HEK293T (cell line): ENCODE measurements at regions not wholly inside any gene's neighbourhood (a gene's known extent, or its start where the extent isn't known, plus 50 kb on each side); places are given as distances from the start of the nearest gene placed in this dataset.

Experiments
- CTCF ChIA-PET: fragments of 350-600 bp; formaldehyde crosslinking; extraction: SDS; loops from one replicate; lab custom pipeline; 2021; ENCODE audit warnings: antibody characterized with exemption, inconsistent platforms; lab: Yijun Ruan, JAX
- POLR2A ChIA-PET: fragments of 350-600 bp; formaldehyde crosslinking; extraction: SDS; loops from one replicate; lab custom pipeline; 2020; ENCODE audit warnings: antibody characterized with exemption, inconsistent platforms; lab: Yijun Ruan, JAX
- DNase-seq: peaks from one replicate; pipeline ENCODE4 v3.0.0; 2012; ENCODE audit warnings: mixed read lengths; ENCODE audit errors: extremely low spot score
- ARNT ChIP-seq: fragments of 450-650 bp; IDR thresholded peaks from 2 replicates; pipeline ENCODE4 v1.6.1; 2017; ENCODE audit warnings: mild to moderate bottlenecking
- BHLHE40 ChIP-seq: fragments of 450-650 bp; IDR thresholded peaks from 2 replicates; pipeline ENCODE4 v1.6.1; 2016; ENCODE audit warnings: mild to moderate bottlenecking, moderate library complexity, borderline replicate concordance
- CTBP1 ChIP-seq: fragments of 450-650 bp; IDR thresholded peaks from 2 replicates; pipeline ENCODE4 v1.6.1; 2016; ENCODE audit warnings: borderline replicate concordance
- ELF4 ChIP-seq: fragments of 450-650 bp; IDR thresholded peaks from 2 replicates; pipeline ENCODE4 v1.6.1; 2017; ENCODE audit warnings: antibody characterized with exemption
- FOXA1 ChIP-seq: fragments of 450-650 bp; IDR thresholded peaks from 2 replicates; pipeline ENCODE4 v1.6.1; 2016; ENCODE audit warnings: mild to moderate bottlenecking
- FOXK2 ChIP-seq: fragments of 450-650 bp; IDR thresholded peaks from 2 replicates; pipeline ENCODE4 v1.6.1; 2016; ENCODE audit warnings: mild to moderate bottlenecking
- FOXM1 ChIP-seq: fragments of 450-650 bp; IDR thresholded peaks from 2 replicates; pipeline ENCODE4 v1.6.1; 2017; ENCODE audit warnings: mild to moderate bottlenecking, borderline replicate concordance
- HDGF ChIP-seq: fragments of 450-650 bp; IDR thresholded peaks from 2 replicates; pipeline ENCODE4 v1.6.1; 2017; ENCODE audit warnings: antibody characterized with exemption, borderline replicate concordance
- L3MBTL2 ChIP-seq: fragments of 450-650 bp; conservative IDR thresholded peaks from 2 replicates; pipeline ENCODE4 v1.6.1; 2016; ENCODE audit warnings: mild to moderate bottlenecking
- LEF1 ChIP-seq: fragments of 450-650 bp; IDR thresholded peaks from 2 replicates; pipeline ENCODE4 v1.6.1; 2017; ENCODE audit warnings: mild to moderate bottlenecking, borderline replicate concordance
- PKNOX1 ChIP-seq: fragments of 450-650 bp; IDR thresholded peaks from 2 replicates; pipeline ENCODE4 v1.6.1; 2016
- SUZ12 ChIP-seq: fragments of 450-650 bp; IDR thresholded peaks from 2 replicates; pipeline ENCODE4 v1.6.1; 2016; ENCODE audit warnings: mild to moderate bottlenecking
- TARDBP ChIP-seq: fragments of 450-650 bp; IDR thresholded peaks from 2 replicates; pipeline ENCODE4 v1.6.1; 2016
- ZNF384 ChIP-seq: fragments of 450-650 bp; IDR thresholded peaks from 2 replicates; pipeline ENCODE4 v1.6.1; 2016

GRCh38 chr1:177780096-177780700 lies 189.7 kb downstream of the SEC16B start:
- ChIA-PET CTCF (interaction anchor here (0.6 to 1.5 kb wide), 2 partner anchors 133 to 168 kb away, joined by 3 to 4 read pairs; no protein-coding TSS in a partner anchor), POLR2A (no interaction called here)
- DNase-seq: peak; percentile 47
- TF ChIP-seq TARDBP (no peak), LEF1 (no peak), L3MBTL2 (no peak), FOXK2 (no peak)

GRCh38 chr1:177779166-177779965 lies 190.5 kb downstream of the SEC16B start:
- TF ChIP-seq ELF4 (no peak), FOXK2 (no peak)
- ChIA-PET POLR2A (no interaction called here), CTCF (interaction anchor here (1.5 kb wide), 1 partner anchor 168 kb away, joined by 3 read pairs; no protein-coding TSS in a partner anchor)
- DNase-seq: no peak

- no peak for DNase-seq
- ChIA-PET POLR2A (no interaction called here), CTCF (no interaction called here)
- TF ChIP-seq PKNOX1: no peak
- no peak for TF ChIP-seq FOXM1
- TF ChIP-seq FOXA1: no peak
- TF ChIP-seq HDGF: no peak
Observed at GRCh38 chr1:177775924-177776323, 193.9 kb downstream of the SEC16B start.

GRCh38 chr1:177772386-177772960 lies 197.4 kb downstream of the SEC16B start:
- ChIA-PET POLR2A (no interaction called here), CTCF (no interaction called here)
- no peak for DNase-seq
- TF ChIP-seq ELF4 (no peak), ARNT (no peak), CTBP1 (no peak), PKNOX1 (no peak)

- POLR2A ChIA-PET: no interaction called here
Observed at GRCh38 chr1:177771688-177772087, 198.2 kb downstream of the SEC16B start.

GRCh38 chr1:177770096-177770495 lies 199.8 kb downstream of the SEC16B start:
- ChIA-PET POLR2A (no interaction called here), CTCF (interaction anchor here (0.7 kb wide), 1 partner anchor 15 kb away, joined by 3 read pairs; no protein-coding TSS in a partner anchor)
- DNase-seq: no peak
- TF ChIP-seq ZNF384: no peak
- TF ChIP-seq HDGF: no peak
- no peak for TF ChIP-seq FOXK2
- TF ChIP-seq ELF4: no peak
- TF ChIP-seq LEF1: no peak
- no peak for TF ChIP-seq BHLHE40
- no peak for TF ChIP-seq L3MBTL2
- no peak for TF ChIP-seq FOXM1
- TF ChIP-seq PKNOX1: no peak

More at GRCh38 chr1:177771688-177772087, 198.2 kb downstream of the SEC16B start:
- no peak for TF ChIP-seq LEF1
- TF ChIP-seq ELF4: no peak
- TF ChIP-seq FOXK2: no peak
- TF ChIP-seq TARDBP: no peak
- CTCF ChIA-PET: no interaction called here
- DNase-seq: no peak

- CTCF ChIA-PET: no interaction called here
- DNase-seq: no peak
- TF ChIP-seq FOXA1: no peak
- TF ChIP-seq CTBP1: no peak
- no peak for TF ChIP-seq FOXM1
- TF ChIP-seq LEF1: no peak
- no peak for TF ChIP-seq ZNF384
- no peak for TF ChIP-seq FOXK2
- TF ChIP-seq SUZ12: no peak
- TF ChIP-seq BHLHE40: no peak
- TF ChIP-seq L3MBTL2: no peak
- POLR2A ChIA-PET: no interaction called here
Observed at GRCh38 chr1:177755851-177756560, 213.9 kb downstream of the SEC16B start.
